KMS-11 (cell line): ENCODE measurements at regions not wholly inside any gene's neighbourhood (a gene's known extent, or its start where the extent isn't known, plus 50 kb on each side); places are given as distances from the start of the nearest gene placed in this dataset.

Experiments used
- H2AFZ ChIP-seq: fragments of 200-600 bp; sonication (generic); 2 replicates; pipeline ENCODE4 v1.6.1; 2016; ENCODE audit warnings: antibody characterized with exemption, mixed run types, low read depth
- H3K27ac ChIP-seq: fragments of 200-600 bp; sonication (generic); 2 replicates; pipeline ENCODE4 v1.6.1; 2016; ENCODE audit warnings: mild to moderate bottlenecking, mixed run types
- H3K27me3 ChIP-seq: fragments of 200-600 bp; sonication (generic); 2 replicates; pipeline ENCODE4 v1.6.1; 2017; ENCODE audit warnings: mild to moderate bottlenecking, low read depth, mixed run types, moderate library complexity; ENCODE audit not compliant: insufficient read depth
- H3K36me3 ChIP-seq: fragments of 200-600 bp; sonication (generic); 2 replicates; pipeline ENCODE4 v1.6.1; 2017; ENCODE audit warnings: mild to moderate bottlenecking, mixed run types; ENCODE audit not compliant: insufficient read depth
- H3K4me1 ChIP-seq: fragments of 200-600 bp; sonication (generic); 2 replicates; pipeline ENCODE4 v1.6.1; 2016; ENCODE audit warnings: mild to moderate bottlenecking, low read depth, mixed run types; ENCODE audit not compliant: poor library complexity, severe bottlenecking
- H3K4me2 ChIP-seq: fragments of 200-600 bp; sonication (generic); 2 replicates; pipeline ENCODE4 v1.7.0; 2016; ENCODE audit warnings: mild to moderate bottlenecking, mixed run types
- H3K4me3 ChIP-seq: fragments of 200-600 bp; sonication (generic); IDR thresholded peaks from 2 replicates; pipeline ENCODE4 v1.6.1; 2017; ENCODE audit warnings: low read depth, low read length, mixed read lengths; ENCODE audit not compliant: insufficient read depth
- H3K79me2 ChIP-seq: fragments of 200-600 bp; sonication (generic); 2 replicates; pipeline ENCODE4 v1.6.1; 2016; ENCODE audit warnings: low read depth, mixed run types; ENCODE audit not compliant: insufficient read depth
- H3K9ac ChIP-seq: fragments of 200-600 bp; sonication (generic); 2 replicates; pipeline ENCODE4 v1.6.1; 2016; ENCODE audit warnings: mild to moderate bottlenecking, mixed run types
- H4K20me1 ChIP-seq: fragments of 200-600 bp; sonication (generic); 2 replicates; pipeline ENCODE4 v1.6.1; 2016; ENCODE audit warnings: mild to moderate bottlenecking, mixed run types; ENCODE audit not compliant: insufficient read depth
- CTCF ChIP-seq: fragments of 200-600 bp; sonication (generic); conservative IDR thresholded peaks from 2 replicates; pipeline ENCODE4 v1.6.1; 2017; ENCODE audit warnings: low read depth, mild to moderate bottlenecking, antibody characterized with exemption, low read length, moderate library complexity, mixed read lengths

- no peaks in the 10 kb centered on the region for H3K79me2 ChIP-seq
- H3K4me1 ChIP-seq: no peaks in the 10 kb centered on the region
- no peak overlapping the region for H2AFZ ChIP-seq
- H4K20me1 ChIP-seq: no peaks in the 10 kb centered on the region
- no peaks in the 10 kb centered on the region for H3K27me3 ChIP-seq
- H3K9ac ChIP-seq: no peak overlapping the region
- H3K4me2 ChIP-seq: no peak overlapping the region
- H3K4me3 ChIP-seq: no peak overlapping the region
- H3K27ac ChIP-seq: no peak overlapping the region
- no peak for TF ChIP-seq CTCF
- H3K36me3 ChIP-seq: no peaks in the 10 kb centered on the region
Observed at GRCh38 chr1:216849146-216849545, 125.9 kb upstream of the ESRRG start.

GRCh38 chr1:216847397-216848036, 124.3 kb upstream of the ESRRG start:
- H2AFZ ChIP-seq: no peak overlapping the region
- H3K36me3 ChIP-seq: no peaks in the 10 kb centered on the region
- no peaks in the 10 kb centered on the region for H3K4me1 ChIP-seq
- no peaks in the 10 kb centered on the region for H4K20me1 ChIP-seq
- no peak overlapping the region for H3K4me3 ChIP-seq
- no peak overlapping the region for H3K27ac ChIP-seq
- H3K4me2 ChIP-seq: no peak overlapping the region
- H3K9ac ChIP-seq: no peak overlapping the region
- H3K79me2 ChIP-seq: no peaks in the 10 kb centered on the region
- no peak for TF ChIP-seq CTCF
- no peaks in the 10 kb centered on the region for H3K27me3 ChIP-seq

DNA sequence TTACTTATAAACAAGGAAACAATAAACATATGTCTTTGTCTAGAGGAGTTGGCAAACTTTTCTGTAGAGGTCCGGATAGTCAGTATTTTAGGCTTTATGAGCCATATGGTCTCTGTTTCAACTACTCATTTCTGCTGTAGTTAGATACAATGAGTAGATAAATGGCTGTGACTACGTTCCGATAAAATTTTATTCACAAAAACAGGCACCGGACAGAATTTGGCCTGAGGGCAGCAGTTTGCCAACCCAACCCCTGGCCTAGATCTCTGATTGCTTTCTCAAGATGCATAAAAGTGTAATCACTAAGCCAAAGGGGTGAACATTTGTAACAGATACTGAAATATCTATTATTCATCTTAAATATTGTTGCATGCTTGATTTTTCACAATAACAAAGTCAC, 123.1 kb upstream of the ESRRG start:
- H2AFZ ChIP-seq: no peak overlapping the region
- no peak overlapping the region for H3K9ac ChIP-seq
- no peaks in the 10 kb centered on the region for H3K4me1 ChIP-seq
- H4K20me1 ChIP-seq: no peaks in the 10 kb centered on the region
- no peaks in the 10 kb centered on the region for H3K27me3 ChIP-seq
- H3K4me3 ChIP-seq: no peak overlapping the region
- H3K4me2 ChIP-seq: no peak overlapping the region
- H3K27ac ChIP-seq: no peak overlapping the region
- no peaks in the 10 kb centered on the region for H3K79me2 ChIP-seq
- no peak for TF ChIP-seq CTCF
- no peaks in the 10 kb centered on the region for H3K36me3 ChIP-seq

- no peak overlapping the region for H3K4me3 ChIP-seq
- H2AFZ ChIP-seq: no peak overlapping the region
- H3K27ac ChIP-seq: no peak overlapping the region
Observed at GRCh38 chr1:216843409-216843808, 120.2 kb upstream of the ESRRG start.

More at GRCh38 chr1:216843409-216843808, 120.2 kb upstream of the ESRRG start:
- no peaks in the 10 kb centered on the region for H3K79me2 ChIP-seq
- H3K4me2 ChIP-seq: no peak overlapping the region
- no peaks in the 10 kb centered on the region for H3K36me3 ChIP-seq
- no peak overlapping the region for H3K9ac ChIP-seq
- no peaks in the 10 kb centered on the region for H3K4me1 ChIP-seq
- H4K20me1 ChIP-seq: no peaks in the 10 kb centered on the region
- H3K27me3 ChIP-seq: no peaks in the 10 kb centered on the region
- TF ChIP-seq CTCF: no peak
